ENCODE measurements at regions not wholly inside any gene's neighbourhood (a gene's known extent, or its start where the extent isn't known, plus 50 kb on each side); places are given as distances from the start of the nearest gene placed in this dataset.

- Histone ChIP-seq H3K9ac (ENCODE audit: low read length in 2 of 2) (no peak overlapping the region), H3K9me3 (ENCODE audit: control insufficient read depth in 2 of 2, low read length in 2 of 2) (no peaks in the 10 kb centered on the region), H3K36me3 (ENCODE audit: control insufficient read depth in 2 of 2, insufficient read depth in 2 of 2, low read length in 2 of 2) (no peaks in the 10 kb centered on the region), H3K4me3 (ENCODE audit: low read length in 2 of 2) (no peak overlapping the region), H3K27me3 (ENCODE audit: control insufficient read depth in 1 of 2, insufficient read depth in 2 of 2, low read length in 2 of 2) (peaks cover 12 to 20% of the 10 kb centered on the region in 2 donors), H3K4me1 (ENCODE audit: control insufficient read depth, insufficient read depth, low read length) (peaks cover 2% of the 10 kb centered on the region), H3K27ac (ENCODE audit: low read length) (no peak overlapping the region)
Measured at GRCh38 chr15:69660114-69660513, 207.5 kb downstream of the RPLP1 start.

GRCh38 chr15:69660658-69661405, 208.2 kb downstream of the RPLP1 start:
- Histone ChIP-seq H3K4me3 (ENCODE audit: low read length in 2 of 2) (no peak overlapping the region), H3K9ac (ENCODE audit: low read length in 2 of 2) (no peak overlapping the region), H3K27ac (ENCODE audit: low read length) (no peak overlapping the region), H3K9me3 (ENCODE audit: control insufficient read depth in 2 of 2, low read length in 2 of 2) (no peaks in the 10 kb centered on the region), H3K27me3 (ENCODE audit: control insufficient read depth in 1 of 2, insufficient read depth in 2 of 2, low read length in 2 of 2) (peaks cover 12 to 20% of the 10 kb centered on the region in 2 donors), H3K36me3 (ENCODE audit: control insufficient read depth in 2 of 2, insufficient read depth in 2 of 2, low read length in 2 of 2) (no peaks in the 10 kb centered on the region), H3K4me1 (ENCODE audit: control insufficient read depth, insufficient read depth, low read length) (peaks cover 6% of the 10 kb centered on the region)

- no peaks in the 10 kb centered on the region for H3K36me3 ChIP-seq (ENCODE audit: control insufficient read depth in 2 of 2, insufficient read depth in 2 of 2, low read length in 2 of 2)
- H3K4me3 ChIP-seq (ENCODE audit: low read length in 2 of 2) = no peak overlapping the region
- no peak overlapping the region for H3K27ac ChIP-seq (ENCODE audit: low read length)
- H3K4me1 ChIP-seq (ENCODE audit: control insufficient read depth, insufficient read depth, low read length) = peaks cover 12% of the 10 kb centered on the region
- no peak overlapping the region for H3K9ac ChIP-seq (ENCODE audit: low read length in 2 of 2)
- H3K27me3 ChIP-seq (ENCODE audit: control insufficient read depth in 1 of 2, insufficient read depth in 2 of 2, low read length in 2 of 2) = peaks cover 12 to 20% of the 10 kb centered on the region in 2 donors
- H3K9me3 ChIP-seq (ENCODE audit: control insufficient read depth in 2 of 2, low read length in 2 of 2) = no peaks in the 10 kb centered on the region
Measured at GRCh38 chr15:69661446-69661845, 208.8 kb downstream of the RPLP1 start.

- H3K9ac ChIP-seq (ENCODE audit: low read length in 2 of 2) = no peak overlapping the region
- H3K4me3 ChIP-seq (ENCODE audit: low read length in 2 of 2) = no peak overlapping the region
- peaks cover 13% of the 10 kb centered on the region for H3K4me1 ChIP-seq (ENCODE audit: control insufficient read depth, insufficient read depth, low read length)
- no peak overlapping the region for H3K27ac ChIP-seq (ENCODE audit: low read length)
- no peaks in the 10 kb centered on the region for H3K36me3 ChIP-seq (ENCODE audit: control insufficient read depth in 2 of 2, insufficient read depth in 2 of 2, low read length in 2 of 2)
- no peaks in the 10 kb centered on the region for H3K9me3 ChIP-seq (ENCODE audit: control insufficient read depth in 2 of 2, low read length in 2 of 2)
- peaks cover 12 to 20% of the 10 kb centered on the region in 2 donors for H3K27me3 ChIP-seq (ENCODE audit: control insufficient read depth in 1 of 2, insufficient read depth in 2 of 2, low read length in 2 of 2)
Measured at GRCh38 chr15:69661871-69662644, 209.4 kb downstream of the RPLP1 start.

GRCh38 chr15:69662645-69663000, 210.0 kb downstream of the RPLP1 start:
- H3K36me3 ChIP-seq (ENCODE audit: control insufficient read depth in 2 of 2, insufficient read depth in 2 of 2, low read length in 2 of 2) = no peaks in the 10 kb centered on the region
- H3K27ac ChIP-seq (ENCODE audit: low read length) = no peak overlapping the region
- peaks cover 9 to 20% of the 10 kb centered on the region in 2 donors for H3K27me3 ChIP-seq (ENCODE audit: control insufficient read depth in 1 of 2, insufficient read depth in 2 of 2, low read length in 2 of 2)
- no peak overlapping the region for H3K9ac ChIP-seq (ENCODE audit: low read length in 2 of 2)
- peaks cover 13% of the 10 kb centered on the region for H3K4me1 ChIP-seq (ENCODE audit: control insufficient read depth, insufficient read depth, low read length)
- no peak overlapping the region for H3K4me3 ChIP-seq (ENCODE audit: low read length in 2 of 2)
- H3K9me3 ChIP-seq (ENCODE audit: control insufficient read depth in 2 of 2, low read length in 2 of 2) = no peaks in the 10 kb centered on the region

- Histone ChIP-seq H3K4me3 (ENCODE audit: low read length in 2 of 2) (no peak overlapping the region), H3K9ac (ENCODE audit: low read length in 2 of 2) (no peak overlapping the region), H3K27ac (ENCODE audit: low read length) (no peak overlapping the region), H3K4me1 (ENCODE audit: control insufficient read depth, insufficient read depth, low read length) (peaks cover 15% of the 10 kb centered on the region), H3K36me3 (ENCODE audit: control insufficient read depth in 2 of 2, insufficient read depth in 2 of 2, low read length in 2 of 2) (no peaks in the 10 kb centered on the region), H3K27me3 (ENCODE audit: control insufficient read depth in 1 of 2, insufficient read depth in 2 of 2, low read length in 2 of 2) (peaks cover 8 to 20% of the 10 kb centered on the region in 2 donors), H3K9me3 (ENCODE audit: control insufficient read depth in 2 of 2, low read length in 2 of 2) (no peaks in the 10 kb centered on the region)
Measured at GRCh38 chr15:69663441-69663840, 210.8 kb downstream of the RPLP1 start.

- H3K9me3 ChIP-seq (ENCODE audit: control insufficient read depth in 2 of 2, low read length in 2 of 2) = no peaks in the 10 kb centered on the region
- peaks cover 15% of the 10 kb centered on the region for H3K4me1 ChIP-seq (ENCODE audit: control insufficient read depth, insufficient read depth, low read length)
- no peak overlapping the region for H3K4me3 ChIP-seq (ENCODE audit: low read length in 2 of 2)
- no peak overlapping the region for H3K9ac ChIP-seq (ENCODE audit: low read length in 2 of 2)
- peaks cover 6 to 20% of the 10 kb centered on the region in 2 donors for H3K27me3 ChIP-seq (ENCODE audit: control insufficient read depth in 1 of 2, insufficient read depth in 2 of 2, low read length in 2 of 2)
- H3K27ac ChIP-seq (ENCODE audit: low read length) = no peak overlapping the region
- H3K36me3 ChIP-seq (ENCODE audit: control insufficient read depth in 2 of 2, insufficient read depth in 2 of 2, low read length in 2 of 2) = no peaks in the 10 kb centered on the region
Measured at GRCh38 chr15:69663982-69664381, 211.4 kb downstream of the RPLP1 start.

GRCh38 chr15:69664572-69665571, 212.3 kb downstream of the RPLP1 start:
- Histone ChIP-seq H3K36me3 (ENCODE audit: control insufficient read depth in 2 of 2, insufficient read depth in 2 of 2, low read length in 2 of 2) (no peaks in the 10 kb centered on the region), H3K27ac (ENCODE audit: low read length) (no peak overlapping the region), H3K27me3 (ENCODE audit: control insufficient read depth in 1 of 2, insufficient read depth in 2 of 2, low read length in 2 of 2) (peaks cover 6 to 15% of the 10 kb centered on the region in 2 donors), H3K4me1 (ENCODE audit: control insufficient read depth, insufficient read depth, low read length) (peaks cover 15% of the 10 kb centered on the region), H3K9me3 (ENCODE audit: control insufficient read depth in 2 of 2, low read length in 2 of 2) (no peaks in the 10 kb centered on the region), H3K9ac (ENCODE audit: low read length in 2 of 2) (no peak overlapping the region), H3K4me3 (ENCODE audit: low read length in 2 of 2) (no peak overlapping the region)

- peaks cover 6 to 12% of the 10 kb centered on the region in 2 donors for H3K27me3 ChIP-seq (ENCODE audit: control insufficient read depth in 1 of 2, insufficient read depth in 2 of 2, low read length in 2 of 2)
Measured at GRCh38 chr15:69665641-69666111, 213.1 kb downstream of the RPLP1 start.

GRCh38 chr15:69666441-69666882, 213.8 kb downstream of the RPLP1 start:
- Histone ChIP-seq H3K4me3 (ENCODE audit: low read length in 2 of 2) (no peak overlapping the region), H3K36me3 (ENCODE audit: control insufficient read depth in 2 of 2, insufficient read depth in 2 of 2, low read length in 2 of 2) (no peaks in the 10 kb centered on the region), H3K27me3 (ENCODE audit: control insufficient read depth in 1 of 2, insufficient read depth in 2 of 2, low read length in 2 of 2) (peaks cover 6 to 12% of the 10 kb centered on the region in 2 donors), H3K9ac (ENCODE audit: low read length in 2 of 2) (no peak overlapping the region), H3K9me3 (ENCODE audit: control insufficient read depth in 2 of 2, low read length in 2 of 2) (no peaks in the 10 kb centered on the region), H3K27ac (ENCODE audit: low read length) (no peak overlapping the region), H3K4me1 (ENCODE audit: control insufficient read depth, insufficient read depth, low read length) (peaks cover 12% of the 10 kb centered on the region)

More at GRCh38 chr15:69665641-69666111, 213.1 kb downstream of the RPLP1 start:
- Histone ChIP-seq H3K4me1 (ENCODE audit: control insufficient read depth, insufficient read depth, low read length) (peaks cover 15% of the 10 kb centered on the region), H3K36me3 (ENCODE audit: control insufficient read depth in 2 of 2, insufficient read depth in 2 of 2, low read length in 2 of 2) (no peaks in the 10 kb centered on the region), H3K27ac (ENCODE audit: low read length) (no peak overlapping the region), H3K9ac (ENCODE audit: low read length in 2 of 2) (no peak overlapping the region), H3K4me3 (ENCODE audit: low read length in 2 of 2) (peak overlapping the region in 1 of 2 donors; percentile 8), H3K9me3 (ENCODE audit: control insufficient read depth in 2 of 2, low read length in 2 of 2) (no peaks in the 10 kb centered on the region)

All from stomach smooth muscle (tissue), 2 donors.